CD1c-positive myeloid dendritic cell (primary cell): ENCODE measurements at regions not wholly inside any gene's neighbourhood (a gene's known extent, or its start where the extent isn't known, plus 50 kb on each side); places are given as distances from the start of the nearest gene placed in this dataset.
"Not testable (repeated sequence)": the region's sequence is repeated elsewhere in the genome, so short reads cannot be mapped to it uniquely, and the experiment has no call there.

Experiments
- DNase-seq: peaks from one replicate; pipeline ENCODE4 v3.0.0-alpha.2; 2016; ENCODE audit errors: extremely low spot score

DNA sequence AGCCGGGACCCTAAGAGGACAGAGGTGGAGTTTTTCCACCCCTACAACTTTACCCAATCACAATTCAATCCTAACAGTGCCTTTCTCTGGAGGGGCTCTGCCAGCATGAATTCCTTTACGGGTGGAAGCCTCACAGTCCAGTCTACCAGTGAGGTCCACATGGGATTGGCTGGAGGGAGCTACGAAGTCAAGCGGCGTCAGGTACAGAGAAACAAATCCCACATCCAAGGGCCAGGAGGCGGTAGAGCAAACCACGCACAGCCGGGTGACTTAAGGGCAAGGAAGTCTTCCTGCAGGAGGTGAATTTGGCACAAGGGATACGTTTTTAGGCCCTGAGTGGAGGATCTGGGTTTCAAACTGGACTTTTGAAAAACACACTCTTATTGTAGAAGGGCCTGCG lies 199.6 kb downstream of the UQCRFS1 start:
- no peak for DNase-seq

DNA sequence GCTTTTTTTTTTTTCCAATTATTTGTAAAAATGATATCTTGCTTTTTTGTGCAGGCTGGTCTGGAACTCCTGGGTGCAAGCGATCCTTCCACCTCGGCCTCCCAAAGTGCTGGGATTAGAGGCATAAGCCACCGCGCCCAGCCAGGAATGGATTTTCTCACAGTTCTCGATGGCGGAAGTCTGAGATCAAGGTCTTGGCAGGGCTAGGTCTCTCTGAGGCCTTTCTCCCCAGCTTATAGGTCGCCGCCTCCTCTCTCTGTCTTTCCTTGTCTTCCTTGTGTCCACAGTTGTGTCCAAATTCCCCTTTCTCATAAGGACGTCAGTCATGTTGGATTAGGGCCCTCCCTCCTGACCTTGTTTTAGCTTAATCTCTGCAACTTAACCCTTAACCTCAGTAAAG lies 200.5 kb downstream of the UQCRFS1 start:
- no peak for DNase-seq

DNA sequence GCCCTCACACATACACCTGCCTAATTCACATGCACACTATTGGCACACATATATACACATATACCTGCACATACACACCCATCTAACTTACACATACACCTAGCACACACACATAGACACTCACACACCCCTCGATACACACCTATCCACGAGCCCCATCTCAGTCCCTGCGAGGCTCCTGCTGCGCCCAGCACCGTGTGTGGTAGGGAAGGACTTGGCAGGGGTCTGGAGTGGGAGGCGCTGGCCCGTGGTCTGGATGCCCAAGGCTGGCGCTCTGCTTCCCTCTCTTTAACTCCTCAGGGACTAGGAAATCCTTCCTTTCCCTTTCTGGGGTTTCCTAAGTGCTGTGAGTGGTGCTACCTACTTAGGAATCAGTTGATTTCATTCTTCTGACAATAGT lies 202.7 kb downstream of the UQCRFS1 start:
- DNase-seq, result no peak

DNA sequence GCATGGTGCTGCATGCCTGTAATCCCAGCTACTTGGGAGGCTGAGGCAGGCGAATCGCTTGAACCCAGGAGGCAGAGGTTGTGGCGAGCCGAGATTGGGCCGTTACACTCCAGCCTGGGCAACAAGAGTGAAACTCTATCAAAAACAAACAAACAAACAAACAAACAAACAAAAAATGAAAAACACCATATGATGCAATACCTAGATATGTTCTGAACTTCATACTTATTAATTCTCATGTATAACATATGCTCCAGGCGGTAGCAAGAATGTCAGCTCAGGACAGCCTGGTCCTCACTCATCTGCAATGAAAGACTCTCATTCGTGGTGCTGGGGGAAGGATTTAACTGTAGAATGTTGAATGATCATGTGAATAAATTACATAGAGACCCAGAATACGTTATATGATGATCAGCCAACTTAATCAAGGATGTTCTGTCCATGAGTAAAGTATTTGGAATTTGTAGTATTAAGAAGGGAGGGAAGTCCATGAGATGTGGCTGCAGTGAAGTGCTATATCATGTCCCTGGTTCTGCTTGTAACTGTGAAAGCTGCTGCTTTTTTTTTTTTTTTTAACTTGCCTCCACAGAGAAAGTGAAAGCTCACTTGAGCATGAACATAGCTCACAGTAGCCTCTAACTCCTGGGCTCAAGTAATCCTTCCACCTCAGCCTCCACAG lies 206.8 kb downstream of the UQCRFS1 start:
- no peak for DNase-seq

DNA sequence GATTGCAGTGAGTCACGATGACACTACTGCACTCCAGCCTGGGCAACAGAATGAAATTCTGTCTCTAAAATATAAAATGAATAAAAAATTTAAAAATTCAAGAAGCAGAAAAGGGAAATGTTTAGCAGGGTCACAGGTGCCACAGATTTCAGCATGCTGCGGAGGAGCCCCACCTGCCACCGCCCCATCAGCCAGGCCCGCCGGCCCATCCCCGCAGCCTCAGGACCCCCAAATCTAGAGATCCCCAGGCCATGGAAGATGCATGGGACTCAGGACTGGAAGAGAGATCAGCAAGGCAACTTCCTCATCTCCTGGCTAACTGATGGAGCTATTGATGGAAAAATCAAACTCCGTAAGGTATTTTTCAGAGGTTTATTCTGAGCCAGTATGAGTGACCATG lies 208.2 kb downstream of the UQCRFS1 start:
- no peak for DNase-seq

DNA sequence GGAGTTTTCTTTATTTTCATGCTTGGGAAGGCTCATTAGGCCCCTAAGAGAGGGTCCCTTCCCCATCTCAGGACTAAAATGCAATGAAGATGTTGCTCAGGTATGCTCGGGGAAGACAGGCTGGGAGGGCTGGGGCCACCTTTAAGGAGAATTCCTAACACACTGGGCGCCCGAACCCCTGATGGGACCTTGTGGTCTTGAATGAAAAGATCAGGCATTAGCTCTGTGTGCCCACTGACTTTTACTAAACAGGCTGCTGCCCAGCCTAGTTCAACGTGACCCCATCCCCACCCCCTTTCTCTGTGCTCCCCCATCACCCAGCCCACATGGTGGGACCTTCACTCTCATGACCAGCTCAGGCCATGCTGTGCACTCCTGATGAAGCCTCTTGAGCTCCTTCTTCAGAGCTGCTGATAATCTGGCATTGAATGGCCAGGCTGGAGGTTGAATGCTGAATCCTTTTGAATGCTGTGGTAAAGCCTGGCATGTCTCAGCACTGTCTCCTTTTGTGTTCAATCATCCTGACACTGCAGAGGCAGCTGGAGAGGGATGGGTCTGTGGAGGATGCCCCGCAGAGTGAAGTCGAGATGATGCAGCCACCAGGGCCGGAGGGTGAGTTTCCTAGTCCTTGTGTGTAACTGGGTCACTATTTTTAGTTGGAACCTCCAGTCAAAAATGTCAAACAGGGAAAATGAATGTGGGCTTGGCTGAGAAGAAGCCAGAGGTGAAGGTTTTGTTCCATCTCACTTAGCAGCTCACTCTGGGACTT lies 209.1 kb downstream of the UQCRFS1 start:
- no peak for DNase-seq

DNA sequence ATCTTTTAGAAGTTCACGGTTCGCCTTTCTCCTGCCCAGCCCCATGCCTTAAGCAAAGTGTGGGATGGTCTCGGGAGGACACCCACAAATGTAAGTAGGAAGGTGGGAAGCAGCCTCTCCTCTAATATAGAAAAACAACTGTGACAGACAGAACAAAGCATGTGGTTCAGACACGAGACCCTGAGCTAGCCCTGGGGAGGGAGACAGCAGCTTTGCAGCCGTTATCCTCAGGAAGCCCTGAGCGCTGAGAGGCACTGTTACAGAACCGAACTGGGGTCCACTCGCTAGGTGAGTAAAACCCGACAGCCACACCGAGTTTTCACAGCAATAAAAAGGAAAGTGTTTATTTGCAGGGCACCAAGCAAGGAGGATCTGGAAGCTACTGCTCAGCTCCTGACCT lies 210.6 kb downstream of the UQCRFS1 start:
- DNase-seq, result no peak

DNA sequence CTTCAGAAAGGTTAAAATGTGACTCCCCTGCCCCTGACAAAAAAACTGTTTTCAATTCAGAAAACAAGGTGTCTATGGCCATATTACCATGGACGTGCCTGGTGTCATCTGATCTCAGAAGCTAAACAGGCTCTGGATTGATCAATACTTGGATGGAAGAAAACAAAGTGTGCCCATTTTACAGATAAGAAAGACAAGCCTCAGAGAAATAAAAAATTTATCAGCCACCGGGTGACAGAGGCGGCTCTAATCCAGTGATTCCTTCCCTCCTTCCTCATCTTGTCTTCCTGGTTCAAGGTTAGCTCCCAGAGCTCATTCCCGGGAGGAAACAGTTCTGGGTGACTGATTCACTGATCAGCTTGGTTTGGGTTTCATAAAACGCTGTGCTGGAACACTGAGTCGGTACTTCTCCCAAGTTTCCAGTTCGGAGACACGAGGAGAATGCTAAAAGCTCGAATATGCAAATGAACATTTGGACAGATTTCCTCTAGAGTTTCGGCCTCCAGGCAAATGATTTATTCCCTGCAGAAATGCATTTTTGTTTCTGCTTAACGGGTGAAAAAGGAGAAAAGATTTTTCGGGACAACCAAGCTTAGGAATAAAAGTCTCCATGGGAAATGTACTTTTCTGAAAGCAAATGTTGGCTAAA lies 211.2 kb downstream of the UQCRFS1 start:
- DNase-seq, result no peak

DNA sequence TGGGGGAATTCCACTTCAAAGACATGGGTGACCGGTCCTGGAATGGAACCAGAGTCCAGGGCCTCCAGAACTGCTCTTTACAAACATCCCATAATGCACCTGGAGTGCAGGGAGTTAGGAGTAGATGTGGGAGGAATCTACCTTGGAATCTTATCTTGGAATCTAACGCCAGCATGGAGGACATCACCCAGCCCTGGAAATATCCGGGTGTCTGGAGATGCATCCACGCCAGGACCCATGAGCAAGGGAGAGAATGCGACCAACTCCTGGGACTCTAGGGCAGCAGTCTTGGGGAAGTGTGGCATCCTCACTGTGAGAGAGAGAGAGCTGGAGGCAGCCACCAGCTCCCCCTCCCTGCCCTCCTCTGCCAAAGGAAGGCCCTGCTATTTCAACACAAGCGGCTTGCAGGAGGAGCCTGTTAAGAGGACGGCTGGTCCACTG lies 211.8 kb downstream of the UQCRFS1 start:
- DNase-seq, result no peak

DNA sequence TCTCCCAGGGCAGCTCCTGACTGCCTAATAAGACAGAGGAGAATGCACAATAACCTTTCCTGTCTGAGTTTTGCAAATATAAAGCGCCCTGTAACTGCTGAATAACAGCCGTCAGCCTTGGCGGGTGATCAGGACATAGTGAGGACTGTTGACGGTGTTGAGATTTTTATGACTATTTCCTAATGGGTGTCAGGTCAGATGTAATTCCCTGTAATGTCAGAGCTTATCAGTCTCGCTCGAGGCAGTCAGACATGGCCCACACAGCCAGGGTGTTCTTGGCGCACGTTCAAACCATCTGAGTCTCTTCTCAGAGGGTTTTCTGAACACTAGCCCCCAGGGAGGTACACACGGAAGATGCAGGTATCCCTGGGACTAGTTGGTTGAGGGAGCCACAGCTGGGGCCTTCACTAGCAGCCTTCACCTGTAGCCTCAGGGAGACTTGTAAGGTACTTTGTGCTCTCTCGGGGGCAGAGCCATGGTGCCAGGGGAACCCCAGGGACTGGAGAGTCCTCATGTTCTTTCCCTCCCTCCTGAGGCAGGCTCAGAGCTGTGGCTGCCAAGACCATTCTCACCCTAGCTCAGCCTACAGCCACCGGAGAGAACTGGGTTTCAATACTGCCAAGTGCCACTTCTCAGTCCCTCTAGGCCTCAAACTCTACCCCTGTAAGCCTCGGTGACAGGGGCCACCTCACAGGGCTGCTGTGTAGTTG lies 213.1 kb downstream of the UQCRFS1 start:
- DNase-seq, result no peak

DNA sequence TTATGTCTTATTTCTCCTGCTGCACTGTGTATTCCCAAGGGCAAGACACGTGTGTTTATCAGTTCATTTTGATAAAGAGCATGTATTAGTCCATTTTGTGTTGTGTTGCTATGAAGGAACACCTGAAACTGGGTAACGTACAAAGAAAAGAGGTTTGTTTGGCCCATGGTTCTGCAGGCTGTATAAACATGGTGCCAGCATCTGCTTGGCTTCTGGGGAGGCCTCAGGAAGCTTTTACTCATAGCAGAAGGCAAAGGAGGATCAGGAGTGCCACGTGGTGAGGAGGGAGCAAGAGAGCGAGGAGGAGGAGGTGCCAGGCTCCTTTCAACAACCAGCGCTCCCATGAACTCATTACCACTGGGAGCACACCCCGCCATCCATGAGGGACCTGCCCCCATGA lies 214.0 kb downstream of the UQCRFS1 start:
- no peak for DNase-seq

DNA sequence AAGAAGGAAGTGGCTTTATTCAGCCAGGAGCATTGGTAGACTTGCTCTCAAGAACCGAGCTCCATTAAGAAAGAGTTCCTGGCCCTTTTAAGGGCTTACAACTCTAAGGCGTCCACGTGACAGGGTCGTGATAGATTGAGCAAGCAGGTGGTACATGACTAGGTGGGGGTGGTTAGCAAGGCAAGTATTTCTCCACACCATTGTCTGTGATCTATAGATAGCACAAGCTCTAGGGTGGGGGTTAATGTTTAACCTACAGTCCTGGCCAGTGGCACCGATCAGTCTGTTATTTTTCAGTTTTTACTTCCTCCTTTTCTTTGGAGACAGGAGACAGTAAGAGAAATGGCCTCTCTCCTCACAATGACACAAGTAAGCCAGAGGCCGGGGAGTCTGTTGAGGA lies 215.1 kb downstream of the UQCRFS1 start:
- not testable (repeated sequence) for DNase-seq

DNA sequence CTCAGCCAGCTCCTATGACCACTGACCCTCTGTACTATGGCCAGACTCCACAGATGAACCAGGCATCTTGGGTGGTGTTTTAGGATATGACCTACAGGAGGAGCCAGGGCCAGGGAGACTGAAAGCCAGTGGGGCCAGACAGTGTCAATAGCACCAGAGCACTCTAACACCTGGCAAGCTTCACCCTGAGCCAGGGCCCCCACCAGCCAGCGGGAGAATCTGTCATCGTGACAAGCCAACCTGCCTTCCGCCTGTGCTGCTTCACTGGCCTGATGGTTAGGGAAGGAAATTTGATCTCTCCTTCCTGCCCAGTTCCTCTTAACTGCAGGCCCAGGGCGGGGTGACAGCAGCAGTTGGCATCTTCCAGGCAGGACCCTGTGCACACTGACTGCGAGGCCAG lies 222.4 kb downstream of the UQCRFS1 start:
- DNase-seq, result no peak

DNA sequence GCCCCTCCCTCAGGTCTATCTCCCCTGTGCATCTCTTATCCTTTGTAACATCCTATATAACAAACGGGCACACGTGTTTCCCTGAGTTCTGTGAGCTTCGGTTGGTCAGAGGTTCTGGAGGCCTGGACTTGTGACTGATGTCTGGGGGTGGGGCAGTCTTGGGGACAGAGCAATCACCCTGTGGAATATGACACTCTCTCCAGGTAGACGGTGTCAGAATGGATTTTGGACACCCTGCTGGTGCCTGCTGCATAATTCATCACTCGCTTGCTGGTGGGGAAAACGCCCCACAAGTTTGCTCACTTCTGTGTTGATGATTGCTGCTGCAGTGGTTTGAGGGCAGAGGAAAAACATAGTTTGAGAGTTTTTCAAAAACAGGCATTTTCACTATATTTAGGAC lies 223.2 kb downstream of the UQCRFS1 start:
- no peak for DNase-seq

DNA sequence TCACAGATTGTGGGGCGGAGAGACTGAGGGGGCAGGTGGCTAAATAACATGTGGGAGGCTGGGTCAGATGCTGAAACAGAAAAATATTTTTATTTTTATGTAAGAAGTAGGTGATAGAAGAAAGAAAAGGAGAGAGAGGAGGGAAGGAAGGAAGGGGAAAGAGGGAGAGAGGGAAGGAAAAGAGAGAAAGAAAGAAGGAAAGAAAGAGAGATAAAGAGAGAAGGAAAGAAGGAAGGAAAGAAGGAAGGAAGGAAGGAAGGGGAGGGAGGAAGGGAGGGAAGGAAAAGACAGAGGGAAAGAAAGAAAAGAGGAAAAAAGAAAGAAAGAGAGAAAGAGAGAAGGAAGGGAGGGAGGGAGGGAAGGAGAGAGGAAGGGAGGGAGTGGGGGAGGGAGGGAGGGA lies 224.9 kb downstream of the UQCRFS1 start:
- DNase-seq, result no peak

DNA sequence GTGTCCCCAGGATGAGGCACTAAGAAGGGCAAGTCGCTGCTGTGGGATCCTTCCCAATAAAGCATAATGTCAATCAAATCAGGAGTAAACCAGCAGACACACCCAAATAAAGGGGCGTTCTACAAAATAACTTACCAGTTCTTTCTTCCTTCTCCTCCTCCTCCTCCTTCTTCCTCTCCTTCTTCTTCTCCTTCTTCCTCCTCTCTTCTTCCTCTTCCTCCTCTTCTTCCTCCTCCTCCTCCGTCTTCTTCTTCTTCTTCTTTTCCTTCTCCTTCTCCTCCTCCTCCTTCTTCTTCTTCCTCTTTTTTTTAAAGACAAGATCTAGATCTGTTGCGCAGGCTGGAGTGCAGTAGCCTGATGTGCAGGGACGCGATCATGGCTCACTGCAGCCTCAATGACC lies 225.8 kb downstream of the UQCRFS1 start:
- no peak for DNase-seq

DNA sequence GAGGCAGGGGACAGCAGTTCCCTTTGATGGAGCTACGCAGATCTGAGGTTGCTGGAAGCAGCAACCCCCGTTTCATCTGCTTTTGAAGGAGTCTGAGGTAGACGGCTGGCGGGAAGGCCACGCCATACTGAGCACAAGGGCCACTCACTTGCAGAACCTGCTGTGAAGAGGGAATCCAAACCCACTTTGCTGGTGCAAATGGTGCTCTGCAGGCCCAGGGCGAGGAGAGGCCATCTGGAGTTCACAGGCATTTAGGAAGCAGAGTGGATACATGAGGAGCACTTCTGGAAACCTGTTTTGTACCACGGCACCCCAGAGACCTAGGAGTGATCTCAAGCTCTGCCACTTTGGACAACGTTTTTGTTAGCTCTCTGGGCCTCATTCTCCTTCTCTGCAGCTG lies 227.8 kb downstream of the UQCRFS1 start:
- no peak for DNase-seq

DNA sequence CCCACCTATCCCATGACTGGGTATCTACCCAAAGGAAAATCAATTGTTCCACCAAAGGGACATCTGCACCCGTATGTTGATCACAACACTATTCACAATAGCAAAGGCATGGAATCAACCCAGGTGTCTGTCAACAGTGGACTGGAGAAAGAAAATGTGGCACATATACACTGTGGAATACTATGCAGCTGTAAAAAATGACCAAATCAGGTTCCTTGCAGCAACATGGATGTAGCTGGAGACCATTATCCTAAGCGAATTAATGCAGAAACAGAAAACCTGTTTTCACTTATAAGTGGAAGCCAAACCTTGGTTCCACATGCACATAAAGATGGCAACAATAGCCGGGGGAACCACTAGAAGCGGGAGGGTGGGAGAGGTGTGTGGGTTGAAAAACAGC lies 228.6 kb downstream of the UQCRFS1 start:
- DNase-seq, result no peak

DNA sequence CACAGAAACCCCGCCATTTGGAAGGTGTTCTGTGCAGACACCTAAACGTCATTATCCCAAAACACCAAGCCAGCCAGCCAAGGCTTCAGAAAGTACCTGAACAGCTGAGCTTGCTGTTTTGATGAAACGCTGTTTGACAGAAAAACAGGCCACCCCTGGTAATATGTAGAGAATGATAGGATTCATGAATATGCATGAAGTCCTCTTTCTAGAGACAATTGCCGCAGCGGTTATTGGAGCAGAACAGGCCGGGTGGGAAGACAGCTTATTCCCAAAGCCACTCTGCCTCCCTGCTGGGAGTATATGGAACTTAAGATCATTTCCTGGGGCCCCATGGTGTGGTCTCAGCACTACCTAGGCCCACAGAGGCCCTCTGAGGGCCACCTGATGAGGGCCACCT lies 229.5 kb downstream of the UQCRFS1 start:
- no peak for DNase-seq

DNA sequence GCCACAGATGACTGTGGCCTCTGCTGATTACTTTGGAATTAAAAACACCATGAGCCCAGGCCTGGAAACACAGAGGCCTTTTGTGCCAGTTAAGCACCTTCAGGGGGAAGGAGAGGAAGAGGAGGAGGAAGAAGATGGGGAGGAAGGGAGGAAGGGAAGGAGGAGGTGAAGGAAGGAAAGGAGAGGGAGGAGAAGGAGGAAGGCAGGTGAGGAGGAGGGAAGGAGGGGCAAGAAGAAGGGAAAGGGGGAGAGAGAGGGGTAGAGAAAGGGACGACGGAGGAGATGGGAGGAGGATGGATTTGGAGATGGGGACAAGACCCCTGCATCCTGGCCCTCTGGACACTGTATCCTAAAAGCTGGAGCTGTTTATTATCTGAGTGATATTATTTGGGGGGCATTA lies 231.0 kb downstream of the UQCRFS1 start:
- no peak for DNase-seq

DNA sequence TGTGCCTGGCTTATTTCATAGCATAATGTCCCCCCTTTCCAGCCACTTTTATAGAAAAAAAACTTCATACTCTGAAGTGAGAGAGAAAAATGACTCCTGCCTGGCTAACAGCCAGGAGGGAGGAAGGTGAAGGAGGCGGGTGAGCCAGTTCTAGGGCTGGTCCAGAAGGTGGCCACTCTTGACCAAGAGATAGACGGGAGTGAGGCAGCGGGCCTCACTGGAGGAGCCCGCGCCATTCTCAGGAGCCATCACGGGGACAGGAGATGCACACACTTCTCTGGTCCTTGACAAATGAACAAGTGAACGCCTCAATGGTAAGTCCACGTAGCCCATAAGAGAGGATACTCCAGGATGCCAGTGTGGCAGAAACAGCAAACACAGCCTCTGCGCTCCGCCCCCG lies 231.4 kb downstream of the UQCRFS1 start:
- DNase-seq, result no peak

DNA sequence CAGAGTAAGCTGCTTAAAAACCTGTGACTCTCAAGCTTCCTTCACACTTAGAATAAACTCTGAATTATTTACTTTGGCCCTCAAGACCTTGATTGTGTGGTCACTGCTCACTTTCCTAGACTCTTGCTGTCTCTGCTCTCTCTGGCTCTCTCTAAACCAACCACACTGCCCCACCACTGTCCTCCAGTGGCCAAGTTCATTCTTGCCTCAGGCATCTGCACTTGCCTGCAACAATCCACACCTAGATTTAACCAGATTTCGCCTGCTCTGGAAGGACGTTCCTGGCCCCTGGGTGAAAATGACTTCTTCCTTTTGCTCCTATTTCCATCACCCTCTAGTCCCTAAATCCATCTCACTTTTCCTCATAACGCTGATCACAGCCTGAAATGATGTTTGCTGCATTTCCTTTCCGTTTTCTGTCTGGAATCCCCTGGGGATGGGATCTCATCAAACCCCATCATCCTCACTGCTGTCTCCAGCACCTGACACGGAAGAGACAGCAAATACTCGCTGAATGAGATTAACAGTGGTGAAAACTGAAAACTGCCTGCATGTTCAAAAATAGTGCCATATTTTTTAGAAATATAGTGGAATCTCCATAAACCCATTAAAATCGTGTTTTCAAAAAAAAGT lies 232.6 kb downstream of the UQCRFS1 start:
- DNase-seq, result no peak
